ENCODE measurements at regions not wholly inside any gene's neighbourhood (a gene's known extent, or its start where the extent isn't known, plus 50 kb on each side); places are given as distances from the start of the nearest gene placed in this dataset.

GRCh38 chr5:175606409-175606808, 51.5 kb upstream of the HRH2 start:
- H3K4me1 Mint-ChIP-seq = no peaks in the 10 kb centered on the region
- intact Hi-C loops (cut with micrococcal nuclease) = no loop called here
- no peak overlapping the region for H3K27ac Mint-ChIP-seq
- Histone ChIP-seq H3K27ac (ENCODE audit: low read length) (no peak overlapping the region), H3K9me3 (ENCODE audit: control insufficient read depth, insufficient read depth, low read length) (no peaks in the 10 kb centered on the region), H3K4me1 (ENCODE audit: control insufficient read depth, insufficient read depth, low read length) (no peaks in the 10 kb centered on the region), H3K4me3 (ENCODE audit: low read length) (no peak overlapping the region), H3K27me3 (ENCODE audit: control insufficient read depth, insufficient read depth, low read length) (no peaks in the 10 kb centered on the region), H3K36me3 (ENCODE audit: control insufficient read depth, insufficient read depth, low read length) (no peaks in the 10 kb centered on the region)
- DNase-seq (no peak), ATAC-seq (no peak)
- 69% methylated on average over 3 of the region's 3 CpGs for WGBS (ENCODE audit: insufficient coverage)
- H3K4me3 Mint-ChIP-seq = no peak overlapping the region
- no peak for TF ChIP-seq CTCF (IDR thresholded peaks at IDR 0.05)
- peaks cover 4 to 38% of the 10 kb centered on the region in 2 donors for H3K27me3 Mint-ChIP-seq (ENCODE audit: low read depth in 2 of 2)
- no peaks in the 10 kb centered on the region for H3K9me3 Mint-ChIP-seq
- H3K36me3 Mint-ChIP-seq = no peaks in the 10 kb centered on the region

All from natural killer cell (primary cell).